ENCODE measurements at regions not wholly inside any gene's neighbourhood (a gene's known extent, or its start where the extent isn't known, plus 50 kb on each side); places are given as distances from the start of the nearest gene placed in this dataset.

DNA sequence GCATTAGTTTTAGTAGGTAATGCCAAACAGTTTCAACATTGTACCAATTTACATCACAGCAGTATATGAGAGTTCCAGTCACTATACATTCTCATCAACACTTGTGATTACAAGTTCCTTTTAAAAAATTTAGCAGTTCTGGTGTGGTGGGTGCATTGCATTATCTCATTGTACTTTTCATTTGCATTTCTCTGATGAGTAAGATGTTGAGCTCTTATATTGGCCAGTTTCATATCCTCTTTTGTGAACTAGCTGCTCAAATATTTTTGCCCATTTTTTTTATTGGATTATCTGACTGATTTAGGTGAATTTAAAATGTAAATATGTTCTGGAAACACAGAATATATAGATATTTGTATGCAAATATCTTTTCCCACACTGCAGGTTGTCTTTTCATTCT, 160.9 kb upstream of the NR3C1 start:
- TF ChIP-seq FOXP2 (optimal IDR thresholded peaks at IDR 0.05; ENCODE audit: control extremely low read depth, extremely low read length, insufficient read depth) = no peak
- TF ChIP-seq EZH2 (IDR thresholded peaks at IDR 0.05) = no peak

Measured in SK-N-MC (cell line).